Effector CD8-positive, alpha-beta T cell (primary cell): ENCODE measurements at regions not wholly inside any gene's neighbourhood (a gene's known extent, or its start where the extent isn't known, plus 50 kb on each side); places are given as distances from the start of the nearest gene placed in this dataset.

Source experiments
- DNase-seq: peaks from one replicate; lab custom pipeline; 2025; lab: John Stamatoyannopoulos, UW

GRCh38 chr18:46408334-46408987 lies 248.6 kb downstream of the LOXHD1 start:
- DNase-seq = no peak

DNA sequence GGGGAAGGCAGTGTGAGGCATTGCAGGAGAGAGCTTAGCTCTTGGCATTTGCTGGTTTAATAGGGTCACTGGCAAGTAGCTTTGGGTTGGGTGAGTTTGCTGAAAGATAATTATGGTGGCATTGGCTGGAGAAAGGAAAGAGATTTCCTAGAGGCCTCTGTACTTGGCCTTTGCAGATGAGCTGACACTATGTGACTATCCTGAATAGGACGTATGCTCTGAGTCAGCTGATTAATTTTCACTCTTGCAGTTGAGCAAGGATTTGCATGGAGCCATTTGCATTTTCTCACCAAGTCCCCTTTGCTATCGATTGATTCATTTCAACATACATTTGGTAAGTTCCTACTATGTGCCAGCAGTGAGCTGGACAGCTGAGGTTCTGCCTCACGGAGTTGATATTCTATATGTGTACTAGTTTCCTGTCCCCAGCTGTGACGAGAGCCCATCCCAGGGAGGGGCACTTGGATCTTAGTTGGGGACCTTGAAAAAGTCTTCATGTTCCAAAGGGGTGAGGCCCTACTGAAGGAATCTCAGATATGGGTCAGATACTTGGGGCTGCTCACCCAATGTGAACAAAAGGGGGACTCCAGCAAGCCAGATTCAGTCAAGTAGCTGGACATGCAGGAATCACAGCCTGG lies 245.7 kb downstream of the LOXHD1 start:
- no peak for DNase-seq

- DNase-seq = no peak
Observed at GRCh38 chr18:46411867-46412690, 244.9 kb downstream of the LOXHD1 start.

DNA sequence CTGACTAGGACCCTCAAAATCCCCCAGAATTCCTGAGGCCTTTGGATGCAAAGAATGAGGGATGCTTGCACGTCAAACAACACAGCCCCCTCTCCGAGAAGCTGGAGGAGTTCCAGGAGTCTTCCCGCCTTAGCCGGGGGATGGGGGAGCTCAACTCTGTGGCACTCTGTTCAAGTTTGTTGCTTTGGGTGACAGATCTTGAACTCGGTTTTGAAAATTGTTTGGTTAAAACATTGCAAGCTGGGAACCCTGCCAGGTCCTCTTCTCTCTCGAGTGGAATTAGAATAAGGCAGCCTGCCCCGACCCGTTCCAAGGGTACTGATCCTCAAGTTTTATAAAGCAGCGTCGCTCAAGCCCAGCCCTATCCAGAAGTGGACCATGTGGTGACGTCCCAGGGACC lies 244.1 kb downstream of the LOXHD1 start:
- no peak for DNase-seq

DNA sequence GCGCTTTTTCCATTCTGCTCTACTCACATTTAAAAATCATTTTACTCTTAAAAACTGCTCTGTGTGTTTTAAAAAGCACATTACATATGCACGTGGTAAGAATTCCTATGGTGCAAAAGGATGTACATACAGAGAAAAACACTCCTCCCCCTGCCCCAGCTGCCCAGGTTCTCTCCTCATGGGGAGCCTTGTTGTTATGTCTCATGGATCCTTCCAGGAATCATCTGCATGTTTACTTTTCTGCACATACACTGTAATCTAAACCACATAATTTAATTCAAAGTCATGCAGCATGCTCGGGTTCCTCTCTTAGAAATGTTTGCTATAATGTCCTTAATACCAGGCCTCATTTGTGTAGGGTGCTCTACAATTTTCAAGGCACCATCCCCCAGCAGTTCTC lies 243.3 kb downstream of the LOXHD1 start:
- DNase-seq = no peak

DNA sequence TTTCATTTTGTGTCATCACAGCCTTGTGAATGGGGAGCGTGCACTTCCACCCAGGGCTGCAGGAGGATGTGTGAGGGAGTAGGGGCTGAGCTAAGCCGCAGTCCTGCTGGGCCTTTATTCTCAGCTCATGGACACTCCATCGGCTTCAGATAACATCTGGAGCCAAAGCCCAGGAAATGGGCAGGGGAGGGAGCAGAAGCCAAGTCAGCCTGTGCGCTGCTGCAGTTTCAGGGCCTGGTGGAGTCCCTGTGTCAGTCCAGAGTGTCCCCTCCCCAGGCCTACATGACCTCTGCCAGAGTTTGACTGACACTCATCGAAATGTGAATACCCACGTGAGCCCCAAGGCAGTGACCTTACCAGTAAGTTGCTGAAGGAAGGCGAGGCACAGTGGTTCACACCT lies 242.2 kb downstream of the LOXHD1 start:
- no peak for DNase-seq

GRCh38 chr18:46415532-46416252 lies 241.3 kb downstream of the LOXHD1 start:
- DNase-seq = no peak

GRCh38 chr18:46416706-46417638 lies 240.0 kb downstream of the LOXHD1 start:
- DNase-seq = no peak

DNA sequence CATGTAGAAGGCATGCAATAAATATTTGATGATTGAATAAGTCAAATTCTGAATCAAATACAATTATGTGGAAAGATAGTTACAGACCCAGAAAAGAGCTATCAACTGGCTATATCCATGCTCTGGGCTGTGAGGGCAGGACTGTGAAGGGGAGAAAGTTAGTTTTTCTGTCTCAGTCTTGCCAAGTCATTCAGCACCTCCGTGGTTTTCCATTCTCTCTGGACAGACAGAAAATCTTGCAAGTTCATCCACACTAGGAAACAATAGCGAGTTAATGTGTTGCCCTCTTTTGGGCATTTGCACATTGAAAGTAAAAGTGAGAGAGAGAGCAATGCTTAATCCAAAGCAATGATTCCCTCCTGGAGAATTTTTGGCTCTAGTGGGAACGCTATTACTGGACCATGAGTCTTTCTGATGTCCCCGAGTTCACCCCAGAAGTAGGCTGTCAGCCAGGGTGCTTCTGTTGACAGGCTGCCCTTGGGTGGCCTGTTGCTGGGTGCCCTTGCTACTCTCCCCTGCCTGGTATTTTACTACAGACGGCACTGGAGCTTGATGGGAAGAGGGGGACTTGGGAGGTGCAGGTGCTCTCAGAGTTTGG lies 238.3 kb downstream of the LOXHD1 start:
- no peak for DNase-seq

DNA sequence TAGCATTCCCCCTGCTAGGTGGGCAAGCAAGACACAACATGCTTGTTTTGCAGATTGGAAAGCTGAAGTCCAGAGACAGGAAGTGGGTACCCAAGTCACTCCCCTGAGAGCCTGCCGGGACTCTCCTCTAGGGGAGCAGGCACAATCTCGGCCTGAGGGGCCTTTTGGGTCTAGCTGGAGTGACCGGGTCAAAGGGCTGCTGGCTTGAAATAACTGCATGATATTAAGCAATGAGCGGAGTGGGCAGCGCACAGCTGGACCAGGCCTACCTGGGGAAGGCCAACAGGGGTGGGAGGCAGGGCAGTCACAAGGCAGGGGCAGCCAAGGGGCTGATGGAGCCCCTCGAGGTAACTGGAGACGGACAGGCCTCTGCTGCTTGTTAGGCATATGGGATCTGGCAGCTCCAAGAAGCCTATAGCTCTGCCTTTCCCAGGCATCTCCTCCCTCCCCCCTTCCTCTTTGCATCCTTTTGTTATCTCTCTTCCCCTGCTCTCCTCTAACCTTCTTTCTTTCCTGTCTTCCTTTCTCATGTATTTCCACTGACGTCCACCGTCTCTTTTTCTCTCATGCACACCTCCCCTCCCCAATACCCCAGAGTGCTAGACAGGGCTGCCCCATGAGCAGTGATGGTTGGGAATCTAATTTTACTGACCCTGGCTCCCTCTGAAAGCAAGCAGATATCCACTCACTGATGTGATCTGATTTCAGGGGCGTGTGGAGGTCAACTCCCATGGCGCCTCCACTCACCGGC lies 237.5 kb downstream of the LOXHD1 start:
- no peak for DNase-seq

DNA sequence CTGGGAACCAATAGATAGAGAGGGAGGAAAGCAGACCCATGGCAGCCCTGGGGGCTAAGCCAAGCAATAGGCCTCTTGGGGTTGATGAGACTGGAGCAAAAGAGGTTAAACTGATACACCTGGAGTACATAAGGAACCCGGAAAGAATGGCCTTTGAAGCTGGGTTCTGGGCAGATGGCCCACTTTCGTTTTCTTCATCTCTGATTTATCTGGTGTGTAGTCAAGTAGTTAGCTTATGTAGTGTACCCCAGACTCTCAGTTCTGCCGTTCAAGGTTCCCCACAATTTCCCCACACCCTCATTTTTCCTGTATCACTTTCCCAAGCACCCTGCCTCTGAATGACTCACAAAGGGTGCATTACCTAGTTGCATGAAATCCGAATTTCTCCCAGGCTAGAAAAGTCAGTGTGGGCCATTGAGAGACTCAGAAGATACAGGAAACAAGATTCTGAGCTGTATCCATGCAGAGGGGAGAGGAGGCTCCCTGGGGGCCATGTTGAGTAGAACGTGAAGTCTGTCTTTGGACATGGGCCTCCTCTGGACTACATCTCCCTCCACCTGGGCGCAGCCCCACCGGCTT lies 235.0 kb downstream of the LOXHD1 start:
- no peak for DNase-seq

DNA sequence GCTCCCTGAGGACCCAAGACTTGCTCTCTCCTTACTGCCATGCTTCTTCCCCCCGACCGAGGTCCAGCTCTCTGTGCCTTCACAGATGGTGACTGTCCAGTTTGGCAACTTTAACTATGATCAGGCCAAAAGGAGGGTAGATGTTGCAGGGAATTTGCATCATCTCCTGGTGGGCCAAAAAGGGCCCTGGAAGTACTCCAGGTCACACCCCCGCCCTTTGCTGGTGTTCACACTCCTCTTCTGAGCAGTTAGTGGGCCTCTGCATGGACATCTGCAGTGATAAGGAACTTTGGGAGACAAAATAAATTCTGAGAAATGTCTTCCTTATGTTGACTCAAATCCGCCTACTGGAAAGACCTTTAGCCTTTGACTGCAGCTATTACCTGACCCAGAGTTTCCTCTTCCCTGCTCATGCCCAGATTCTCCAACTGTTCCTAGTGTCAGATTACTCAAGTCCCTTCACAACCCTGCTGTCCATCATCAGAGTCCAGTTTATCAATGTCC lies 234.4 kb downstream of the LOXHD1 start:
- no peak for DNase-seq

DNA sequence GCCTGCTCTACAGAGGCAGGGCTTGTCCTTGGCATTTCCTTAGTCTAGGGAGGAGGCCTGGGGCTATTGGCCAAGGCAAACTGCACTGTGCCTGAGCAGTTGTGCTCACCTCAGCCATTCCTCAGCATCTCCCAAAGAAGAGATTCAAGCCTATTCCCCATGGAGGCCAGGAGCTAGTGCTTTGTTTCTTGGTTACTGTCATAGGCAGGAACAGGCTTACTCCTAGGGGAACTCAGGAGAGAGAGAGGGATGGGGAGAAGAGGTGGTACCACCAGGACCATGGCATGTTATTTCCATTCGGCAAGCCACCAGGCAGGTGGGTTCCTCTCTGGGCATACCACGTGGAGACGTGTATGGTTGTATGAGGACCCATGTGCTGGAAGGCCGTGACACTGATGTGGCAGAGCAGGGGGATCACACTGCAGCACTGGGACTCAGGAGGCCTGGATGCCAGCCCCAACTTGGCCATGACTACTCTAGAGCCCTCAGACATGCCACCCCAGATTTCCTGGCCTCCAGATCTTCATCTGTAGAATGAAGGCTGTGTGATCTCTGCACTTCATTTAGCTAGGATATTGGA lies 233.7 kb downstream of the LOXHD1 start:
- no peak for DNase-seq

DNA sequence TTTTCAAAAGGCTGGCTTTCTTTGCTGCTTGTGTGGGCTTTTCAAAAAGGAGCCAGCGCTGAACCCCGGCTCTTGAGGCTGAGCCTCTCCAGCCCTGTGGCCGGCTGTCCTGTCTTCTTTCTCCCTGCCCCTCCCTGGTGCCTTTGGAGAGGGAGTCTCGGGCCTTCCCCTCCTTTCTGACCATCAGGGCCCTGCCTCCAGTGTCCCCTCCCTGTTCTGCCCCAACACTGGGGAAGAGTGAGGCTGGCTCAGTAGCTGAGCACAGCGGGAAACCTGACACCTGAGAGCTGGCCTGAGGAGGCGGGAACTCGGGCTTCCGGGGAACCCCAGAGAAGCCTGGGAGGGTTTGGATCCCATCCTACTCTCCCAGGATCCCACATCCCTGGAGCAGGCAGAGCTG lies 232.1 kb downstream of the LOXHD1 start:
- DNase-seq = no peak

DNA sequence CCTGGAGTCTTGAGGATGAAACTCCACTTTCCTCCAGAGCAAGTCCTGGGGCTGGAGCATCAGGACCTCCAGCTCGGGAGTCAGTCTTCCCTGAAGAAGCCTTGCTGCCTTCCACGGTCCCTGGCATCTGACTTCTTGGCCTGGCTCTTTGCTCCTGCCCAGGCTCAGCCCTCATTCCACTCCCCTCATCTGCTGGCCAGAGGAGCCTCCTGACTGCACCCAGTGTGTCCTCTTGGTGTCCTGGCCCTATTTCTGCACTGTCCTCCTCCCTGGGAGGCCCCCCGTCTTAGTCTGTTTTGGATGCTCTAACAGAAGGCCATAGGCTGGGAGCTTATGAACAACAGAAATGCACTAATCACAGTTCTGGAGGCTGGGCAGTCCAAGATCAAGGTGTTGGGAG lies 231.5 kb downstream of the LOXHD1 start:
- DNase-seq = no peak

DNA sequence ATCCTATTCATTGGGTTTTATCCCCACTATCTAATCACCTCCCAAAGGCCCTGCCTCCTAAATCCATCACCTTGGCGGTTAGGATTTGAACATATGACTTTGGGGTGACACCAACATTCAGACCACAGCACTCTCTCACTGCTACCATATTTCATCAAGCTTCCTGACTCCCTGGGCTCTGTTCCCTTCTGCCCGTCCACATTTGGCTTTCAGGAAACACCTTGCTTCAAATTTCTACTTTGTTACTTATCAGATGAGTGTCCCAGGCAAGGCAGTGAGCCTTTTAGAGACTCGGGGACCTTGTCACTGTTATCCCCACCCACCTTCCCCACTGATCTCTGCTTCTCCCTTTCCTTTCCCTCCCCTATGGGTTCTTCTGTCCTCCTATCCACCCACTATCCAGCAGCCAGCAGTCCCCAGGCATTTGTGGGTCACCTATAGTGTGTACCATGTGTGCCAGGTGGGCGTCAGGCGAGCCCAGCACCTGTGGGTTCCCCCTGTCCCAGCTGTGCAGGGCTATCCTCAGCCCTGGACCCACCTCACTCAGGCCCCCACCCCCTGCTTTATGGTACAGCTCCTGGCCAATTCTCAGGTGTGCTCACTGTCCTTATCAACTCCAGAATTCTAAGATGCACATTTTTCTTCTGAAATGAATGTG lies 230.9 kb downstream of the LOXHD1 start:
- no peak for DNase-seq

DNA sequence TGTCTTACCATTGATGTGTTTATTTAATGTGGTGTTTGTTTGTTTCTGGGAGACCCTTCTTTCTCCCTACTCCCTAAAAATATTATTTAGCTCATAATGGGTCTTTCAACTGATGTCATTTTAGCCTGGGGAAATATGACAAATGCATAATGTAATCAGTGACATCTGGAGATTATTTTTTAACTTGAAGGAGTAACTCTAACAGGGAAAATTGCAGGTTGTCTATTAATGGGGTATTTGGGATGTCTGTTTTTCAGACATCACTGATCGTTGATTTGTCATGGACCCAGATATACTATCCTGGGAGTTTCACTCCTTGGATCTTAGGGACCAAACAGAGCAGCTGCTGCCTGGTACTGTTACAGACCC lies 230.4 kb downstream of the LOXHD1 start:
- no peak for DNase-seq
